ENCODE measurements at regions not wholly inside any gene's neighbourhood (a gene's known extent, or its start where the extent isn't known, plus 50 kb on each side); places are given as distances from the start of the nearest gene placed in this dataset.

- TF ChIP-seq ZFX (IDR thresholded peaks at IDR 0.05) (no peak), CTCF (conservative IDR thresholded peaks at IDR 0.05) (no peak)
- H3K27ac ChIP-seq = no peak overlapping the region
Measured at GRCh38 chr6:12383448-12383847, 93.3 kb downstream of the EDN1 start.

GRCh38 chr6:12384357-12384912, 94.3 kb downstream of the EDN1 start:
- no peak for TF ChIP-seq ZFX (IDR thresholded peaks at IDR 0.05)
- TF ChIP-seq CTCF (conservative IDR thresholded peaks at IDR 0.05) = no peak
- H3K27ac ChIP-seq = no peak overlapping the region

GRCh38 chr6:12385316-12385715, 95.2 kb downstream of the EDN1 start:
- no peak for TF ChIP-seq CTCF (conservative IDR thresholded peaks at IDR 0.05)
- TF ChIP-seq ZFX (IDR thresholded peaks at IDR 0.05) = no peak
- no peak overlapping the region for H3K27ac ChIP-seq

GRCh38 chr6:12386816-12387215, 96.7 kb downstream of the EDN1 start:
- TF ChIP-seq ZFX (IDR thresholded peaks at IDR 0.05) (no peak), CTCF (conservative IDR thresholded peaks at IDR 0.05) (no peak)
- H3K27ac ChIP-seq = no peak overlapping the region

- no peak overlapping the region for H3K27ac ChIP-seq
- TF ChIP-seq ZFX (IDR thresholded peaks at IDR 0.05) = no peak
- no peak for TF ChIP-seq CTCF (conservative IDR thresholded peaks at IDR 0.05)
Measured at GRCh38 chr6:12391472-12391871, 101.3 kb downstream of the EDN1 start.

- TF ChIP-seq CTCF (conservative IDR thresholded peaks at IDR 0.05) = no peak
- TF ChIP-seq ZFX (IDR thresholded peaks at IDR 0.05) = no peak
- no peak overlapping the region for H3K27ac ChIP-seq
Measured at GRCh38 chr6:12392490-12392889, 102.3 kb downstream of the EDN1 start.

GRCh38 chr6:12393100-12393499, 102.9 kb downstream of the EDN1 start:
- H3K27ac ChIP-seq = no peak overlapping the region
- no peak for TF ChIP-seq CTCF (conservative IDR thresholded peaks at IDR 0.05)
- no peak for TF ChIP-seq ZFX (IDR thresholded peaks at IDR 0.05)

Data from C4-2B (cell line).